ENCODE measurements at regions not wholly inside any gene's neighbourhood (a gene's known extent, or its start where the extent isn't known, plus 50 kb on each side); places are given as distances from the start of the nearest gene placed in this dataset.

DNA sequence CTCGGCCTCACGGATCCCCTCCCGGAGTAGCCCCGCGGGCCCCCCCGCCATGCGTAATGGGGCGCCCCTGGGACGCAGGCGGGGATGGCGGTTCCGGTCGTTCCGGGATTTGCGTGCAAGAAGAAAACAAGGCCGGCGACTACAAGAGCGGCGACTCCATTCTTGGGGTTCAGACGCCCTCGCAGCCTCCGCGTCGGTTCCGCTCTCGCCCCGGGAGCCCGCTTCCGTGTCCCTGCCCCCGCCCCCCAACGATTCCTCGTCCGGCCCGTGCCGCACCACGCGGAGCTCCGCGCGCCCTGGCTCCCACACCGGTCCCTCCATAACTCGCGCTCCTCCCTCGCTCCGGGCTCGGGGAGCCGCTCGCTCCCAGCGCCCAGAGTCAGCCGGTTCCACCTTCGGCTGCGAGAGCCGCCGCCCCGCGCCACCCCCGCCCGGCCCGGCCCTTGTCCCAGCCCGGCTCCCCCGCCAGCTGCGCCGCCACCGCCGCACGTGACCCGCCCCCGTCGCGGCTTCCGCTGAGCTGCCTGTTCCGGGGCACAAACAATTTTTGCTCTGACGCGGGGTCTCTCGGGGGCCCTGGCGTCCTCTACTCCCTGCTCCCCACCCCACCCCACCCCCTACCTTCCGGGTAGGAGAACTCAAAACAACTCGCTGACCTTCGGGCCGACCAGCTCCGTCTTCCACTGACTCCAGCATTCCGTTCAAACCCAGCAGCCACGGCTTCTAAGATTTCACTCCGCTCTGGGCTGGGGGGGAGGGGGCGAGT, 78.8 kb upstream of the BCOR start:
- H3K27me3 ChIP-seq (ENCODE audit: insufficient read depth, poor library complexity, severe bottlenecking), result peaks cover 4% of the 10 kb centered on the region
- no peak for TF ChIP-seq GABPA (IDR thresholded peaks at IDR 0.05; ENCODE audit: low read depth)
- no peak for TF ChIP-seq SPI1 (IDR thresholded peaks at IDR 0.05; ENCODE audit: borderline replicate concordance, low read depth)
- no peak; the same call in 1 of the 2 replicates for TF ChIP-seq POLR2AphosphoS5 (IDR thresholded peaks at IDR 0.05; ENCODE audit: low read depth)
- TF ChIP-seq, protein P1, sequence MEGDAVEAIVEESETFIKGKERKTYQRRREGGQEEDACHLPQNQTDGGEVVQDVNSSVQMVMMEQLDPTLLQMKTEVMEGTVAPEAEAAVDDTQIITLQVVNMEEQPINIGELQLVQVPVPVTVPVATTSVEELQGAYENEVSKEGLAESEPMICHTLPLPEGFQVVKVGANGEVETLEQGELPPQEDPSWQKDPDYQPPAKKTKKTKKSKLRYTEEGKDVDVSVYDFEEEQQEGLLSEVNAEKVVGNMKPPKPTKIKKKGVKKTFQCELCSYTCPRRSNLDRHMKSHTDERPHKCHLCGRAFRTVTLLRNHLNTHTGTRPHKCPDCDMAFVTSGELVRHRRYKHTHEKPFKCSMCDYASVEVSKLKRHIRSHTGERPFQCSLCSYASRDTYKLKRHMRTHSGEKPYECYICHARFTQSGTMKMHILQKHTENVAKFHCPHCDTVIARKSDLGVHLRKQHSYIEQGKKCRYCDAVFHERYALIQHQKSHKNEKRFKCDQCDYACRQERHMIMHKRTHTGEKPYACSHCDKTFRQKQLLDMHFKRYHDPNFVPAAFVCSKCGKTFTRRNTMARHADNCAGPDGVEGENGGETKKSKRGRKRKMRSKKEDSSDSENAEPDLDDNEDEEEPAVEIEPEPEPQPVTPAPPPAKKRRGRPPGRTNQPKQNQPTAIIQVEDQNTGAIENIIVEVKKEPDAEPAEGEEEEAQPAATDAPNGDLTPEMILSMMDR (IDR thresholded peaks at IDR 0.05; ENCODE audit: insufficient read depth, low read length), result no peak
- TF ChIP-seq, protein P2, sequence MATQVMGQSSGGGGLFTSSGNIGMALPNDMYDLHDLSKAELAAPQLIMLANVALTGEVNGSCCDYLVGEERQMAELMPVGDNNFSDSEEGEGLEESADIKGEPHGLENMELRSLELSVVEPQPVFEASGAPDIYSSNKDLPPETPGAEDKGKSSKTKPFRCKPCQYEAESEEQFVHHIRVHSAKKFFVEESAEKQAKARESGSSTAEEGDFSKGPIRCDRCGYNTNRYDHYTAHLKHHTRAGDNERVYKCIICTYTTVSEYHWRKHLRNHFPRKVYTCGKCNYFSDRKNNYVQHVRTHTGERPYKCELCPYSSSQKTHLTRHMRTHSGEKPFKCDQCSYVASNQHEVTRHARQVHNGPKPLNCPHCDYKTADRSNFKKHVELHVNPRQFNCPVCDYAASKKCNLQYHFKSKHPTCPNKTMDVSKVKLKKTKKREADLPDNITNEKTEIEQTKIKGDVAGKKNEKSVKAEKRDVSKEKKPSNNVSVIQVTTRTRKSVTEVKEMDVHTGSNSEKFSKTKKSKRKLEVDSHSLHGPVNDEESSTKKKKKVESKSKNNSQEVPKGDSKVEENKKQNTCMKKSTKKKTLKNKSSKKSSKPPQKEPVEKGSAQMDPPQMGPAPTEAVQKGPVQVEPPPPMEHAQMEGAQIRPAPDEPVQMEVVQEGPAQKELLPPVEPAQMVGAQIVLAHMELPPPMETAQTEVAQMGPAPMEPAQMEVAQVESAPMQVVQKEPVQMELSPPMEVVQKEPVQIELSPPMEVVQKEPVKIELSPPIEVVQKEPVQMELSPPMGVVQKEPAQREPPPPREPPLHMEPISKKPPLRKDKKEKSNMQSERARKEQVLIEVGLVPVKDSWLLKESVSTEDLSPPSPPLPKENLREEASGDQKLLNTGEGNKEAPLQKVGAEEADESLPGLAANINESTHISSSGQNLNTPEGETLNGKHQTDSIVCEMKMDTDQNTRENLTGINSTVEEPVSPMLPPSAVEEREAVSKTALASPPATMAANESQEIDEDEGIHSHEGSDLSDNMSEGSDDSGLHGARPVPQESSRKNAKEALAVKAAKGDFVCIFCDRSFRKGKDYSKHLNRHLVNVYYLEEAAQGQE (IDR thresholded peaks at IDR 0.05; ENCODE audit: insufficient replicate concordance, low read depth), result no peak
- peak; percentile 61 to 62 for DNase-seq (ENCODE audit: low read depth in 1 of 2, low spot score in 1 of 2)
- peak overlapping the region; percentile 99 for H3K27ac ChIP-seq (replicated peaks)
- peak overlapping the region; percentile 27 for H3K4me3 ChIP-seq (replicated peaks; ENCODE audit: insufficient read depth, low read length)

DNA sequence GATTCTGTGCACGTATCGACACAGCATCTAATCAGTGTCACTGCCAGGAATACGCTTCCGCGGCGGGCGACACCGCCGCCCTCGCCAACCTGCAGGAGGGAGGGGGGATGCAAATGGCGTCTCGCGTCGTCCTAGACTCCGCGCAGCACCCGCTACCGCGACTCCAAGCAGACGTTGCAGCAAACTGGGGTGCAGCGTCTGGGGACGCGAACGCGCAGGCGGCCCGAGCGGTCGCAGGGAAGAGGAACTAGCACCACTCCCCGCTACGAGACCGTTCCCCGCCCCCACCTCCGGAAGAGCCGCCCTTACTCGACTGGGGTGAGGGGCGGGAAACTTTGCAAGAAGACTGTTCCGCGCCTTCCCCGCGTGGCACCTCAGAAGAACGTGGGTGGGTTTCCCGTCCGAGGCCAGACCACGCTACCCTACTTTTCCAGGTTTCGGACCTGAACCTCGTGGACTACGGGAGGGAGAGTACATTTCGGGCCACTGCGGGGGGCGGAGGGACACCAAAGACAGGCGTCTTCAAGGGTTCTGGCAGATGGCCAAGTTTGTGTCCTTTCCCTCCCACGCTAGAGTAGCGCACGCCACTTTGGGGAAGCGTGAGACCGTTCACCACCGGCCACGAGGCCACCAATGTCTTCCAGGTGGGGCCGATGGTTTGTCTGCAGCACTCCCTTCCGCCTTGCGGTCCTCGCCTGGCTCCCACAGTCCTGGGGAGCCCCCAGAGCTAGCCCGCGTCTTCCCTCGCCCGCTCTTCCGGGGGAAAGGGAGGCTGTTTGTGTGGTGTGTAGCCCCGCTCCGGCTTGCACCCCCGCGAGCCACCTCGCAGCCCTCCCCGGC, 78.0 kb upstream of the BCOR start:
- Histone ChIP-seq H3K27ac (replicated peaks) (peak overlapping the region; percentile 99), H3K4me3 (replicated peaks; ENCODE audit: insufficient read depth, low read length) (peak overlapping the region; percentile 27), H3K27me3 (ENCODE audit: insufficient read depth, poor library complexity, severe bottlenecking) (peaks cover 4% of the 10 kb centered on the region)
- TF ChIP-seq, protein P2 (IDR thresholded peaks at IDR 0.05; ENCODE audit: insufficient replicate concordance, low read depth), result no peak
- TF ChIP-seq SPI1 (IDR thresholded peaks at IDR 0.05; ENCODE audit: borderline replicate concordance, low read depth) (0 out of 2 replicates have a peak, but pooled peaks have one; percentile 19), POLR2AphosphoS5 (IDR thresholded peaks at IDR 0.05; ENCODE audit: low read depth) (peak; percentile 52), GABPA (IDR thresholded peaks at IDR 0.05; ENCODE audit: low read depth) (no peak; the same call in 1 of the 2 replicates)
- TF ChIP-seq, protein P1 (IDR thresholded peaks at IDR 0.05; ENCODE audit: insufficient read depth, low read length), result no peak
- DNase-seq (ENCODE audit: low read depth in 1 of 2, low spot score in 1 of 2), result peak; percentile 83 to 89

DNA sequence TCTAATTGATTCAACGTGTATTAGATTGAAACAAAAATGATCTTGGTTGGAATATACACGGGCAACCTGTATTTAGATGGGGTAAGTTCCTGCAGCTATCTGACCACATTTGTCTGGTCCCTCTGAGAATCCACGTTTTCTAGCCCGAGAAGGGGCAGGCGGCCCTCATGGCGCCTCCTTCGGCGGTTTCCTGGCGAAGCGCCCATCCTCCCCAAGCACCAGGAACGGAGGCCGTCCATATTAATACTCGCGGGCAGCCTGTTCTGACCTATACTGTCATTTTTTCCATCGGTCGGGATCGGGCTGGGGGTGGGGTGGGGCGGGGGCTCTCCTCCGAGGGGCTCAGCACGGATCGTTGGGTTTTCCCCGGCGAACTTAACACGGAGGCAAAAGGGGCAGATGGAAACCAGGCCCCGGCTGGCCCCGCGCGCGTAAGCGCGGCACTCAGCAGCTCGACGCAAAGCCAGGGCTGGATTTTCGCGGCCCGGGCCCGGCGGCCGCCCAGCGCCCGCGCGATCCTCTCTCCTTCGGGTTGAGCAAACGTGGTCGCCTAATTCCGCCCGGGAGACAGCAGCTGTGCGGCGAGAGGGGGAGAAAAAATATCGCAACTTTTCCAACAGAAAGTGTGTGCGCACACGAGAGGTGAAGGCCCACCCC, 77.2 kb upstream of the BCOR start:
- Histone ChIP-seq H3K27ac (replicated peaks) (peak overlapping the region; percentile 99), H3K27me3 (ENCODE audit: insufficient read depth, poor library complexity, severe bottlenecking) (peaks cover 4% of the 10 kb centered on the region), H3K4me3 (replicated peaks; ENCODE audit: insufficient read depth, low read length) (peak overlapping the region; percentile 27; the same call in 1 of the 2 replicates)
- TF ChIP-seq GABPA (IDR thresholded peaks at IDR 0.05; ENCODE audit: low read depth) (no peak), SPI1 (IDR thresholded peaks at IDR 0.05; ENCODE audit: borderline replicate concordance, low read depth) (no peak), POLR2AphosphoS5 (IDR thresholded peaks at IDR 0.05; ENCODE audit: low read depth) (no peak; the same call in 1 of the 2 replicates)
- TF ChIP-seq, protein P1 (IDR thresholded peaks at IDR 0.05; ENCODE audit: insufficient read depth, low read length), result no peak
- TF ChIP-seq, protein P2 (IDR thresholded peaks at IDR 0.05; ENCODE audit: insufficient replicate concordance, low read depth), result no peak
- peak; percentile 26 to 36 for DNase-seq (ENCODE audit: low read depth in 1 of 2, low spot score in 1 of 2)
